ENCODE measurements at regions not wholly inside any gene's neighbourhood (a gene's known extent, or its start where the extent isn't known, plus 50 kb on each side); places are given as distances from the start of the nearest gene placed in this dataset.

GRCh38 chr3:31029706-31030105 lies 135.2 kb upstream of the GADL1 start:
- Histone ChIP-seq H3K27ac (no peak overlapping the region), H3K9me3 (peaks cover 0 to 21% (median 0%) of the 10 kb centered on the region in 4 donors), H3K27me3 (no peaks in the 10 kb centered on the region), H3K4me1 (no peaks in the 10 kb centered on the region), H3K36me3 (no peaks in the 10 kb centered on the region), H3K4me3 (no peak overlapping the region)
- no peak for DNase-seq (ENCODE audit: low spot score in 2 of 2)
- 71 to 74% methylated on average over 3 of the region's 3 CpGs for WGBS, 2 donors
- TF ChIP-seq POLR2A (IDR thresholded peaks at IDR 0.05) = no peak
- no peak for TF ChIP-seq CTCF (IDR thresholded peaks at IDR 0.05)

- no peak overlapping the region for H3K27ac ChIP-seq
- WGBS, 2 donors = 72 to 78% methylated on average over 1 of the region's 1 CpG
- no peak overlapping the region for H3K4me3 ChIP-seq
- no peaks in the 10 kb centered on the region for H3K27me3 ChIP-seq
- H3K4me1 ChIP-seq = no peaks in the 10 kb centered on the region
- no peaks in the 10 kb centered on the region for H3K36me3 ChIP-seq
- no peak for DNase-seq (ENCODE audit: low spot score in 2 of 2)
- no peaks in the 10 kb centered on the region for H3K9me3 ChIP-seq
- TF ChIP-seq CTCF (IDR thresholded peaks at IDR 0.05) (no peak), EP300 (IDR thresholded peaks at IDR 0.05) (no peak)
Observed at GRCh38 chr3:31035681-31036080, 141.2 kb upstream of the GADL1 start.

- Histone ChIP-seq H3K27ac (no peak overlapping the region), H3K36me3 (no peaks in the 10 kb centered on the region), H3K27me3 (no peaks in the 10 kb centered on the region), H3K4me3 (no peak overlapping the region), H3K9me3 (peaks cover 0 to 9% (median 0%) of the 10 kb centered on the region in 4 donors), H3K4me1 (peaks cover 0 to 5% (median 0%) of the 10 kb centered on the region in 4 donors)
- WGBS, 2 donors = 92 to 98% methylated on average over 3 of the region's 3 CpGs
- no peak for TF ChIP-seq CTCF (IDR thresholded peaks at IDR 0.05)
- no peak for TF ChIP-seq POLR2A (IDR thresholded peaks at IDR 0.05)
- no peak for TF ChIP-seq EP300 (IDR thresholded peaks at IDR 0.05)
- DNase-seq (ENCODE audit: low spot score in 2 of 2) = no peak
Observed at GRCh38 chr3:31038086-31038739, 143.8 kb upstream of the GADL1 start.

- peaks cover 0 to 5% (median 0%) of the 10 kb centered on the region in 4 donors for H3K4me1 ChIP-seq
- peaks cover 0 to 9% (median 0%) of the 10 kb centered on the region in 4 donors for H3K9me3 ChIP-seq
- DNase-seq (ENCODE audit: low spot score in 2 of 2) = no peak
- no peaks in the 10 kb centered on the region for H3K27me3 ChIP-seq
- H3K36me3 ChIP-seq = no peaks in the 10 kb centered on the region
- no peak overlapping the region for H3K27ac ChIP-seq
- no peak overlapping the region for H3K4me3 ChIP-seq
- no peak for TF ChIP-seq CTCF (IDR thresholded peaks at IDR 0.05)
- TF ChIP-seq EP300 (IDR thresholded peaks at IDR 0.05) = no peak
- no peak for TF ChIP-seq POLR2A (IDR thresholded peaks at IDR 0.05)
- 83 to 84% methylated on average over 1 of the region's 1 CpG for WGBS, 2 donors
Observed at GRCh38 chr3:31039145-31039544, 144.7 kb upstream of the GADL1 start.

GRCh38 chr3:31041161-31041978 lies 146.9 kb upstream of the GADL1 start:
- Histone ChIP-seq H3K27ac (no peak overlapping the region), H3K9me3 (peaks cover 0 to 9% (median 0%) of the 10 kb centered on the region in 4 donors), H3K4me3 (no peak overlapping the region), H3K36me3 (no peaks in the 10 kb centered on the region), H3K27me3 (no peaks in the 10 kb centered on the region), H3K4me1 (peaks cover 0 to 5% (median 0%) of the 10 kb centered on the region in 4 donors)
- no peak for TF ChIP-seq POLR2A (IDR thresholded peaks at IDR 0.05)
- TF ChIP-seq CTCF (IDR thresholded peaks at IDR 0.05) = no peak
- no peak for TF ChIP-seq EP300 (IDR thresholded peaks at IDR 0.05)
- WGBS, 2 donors = 26 to 52% methylated on average over 2 of the region's 2 CpGs
- no peak for DNase-seq (ENCODE audit: low spot score in 2 of 2)
